NCI-H1930 (cell line): ENCODE measurements at regions not wholly inside any gene's neighbourhood (a gene's known extent, or its start where the extent isn't known, plus 50 kb on each side); places are given as distances from the start of the nearest gene placed in this dataset.
A peak's percentile ranks its signal among the peaks of the same experiment; 100 is the strongest.

Source experiments
- DNase-seq, 2 experiments: peaks; one replicate each; lab custom pipeline; 2025; lab: John Stamatoyannopoulos, UW

DNA sequence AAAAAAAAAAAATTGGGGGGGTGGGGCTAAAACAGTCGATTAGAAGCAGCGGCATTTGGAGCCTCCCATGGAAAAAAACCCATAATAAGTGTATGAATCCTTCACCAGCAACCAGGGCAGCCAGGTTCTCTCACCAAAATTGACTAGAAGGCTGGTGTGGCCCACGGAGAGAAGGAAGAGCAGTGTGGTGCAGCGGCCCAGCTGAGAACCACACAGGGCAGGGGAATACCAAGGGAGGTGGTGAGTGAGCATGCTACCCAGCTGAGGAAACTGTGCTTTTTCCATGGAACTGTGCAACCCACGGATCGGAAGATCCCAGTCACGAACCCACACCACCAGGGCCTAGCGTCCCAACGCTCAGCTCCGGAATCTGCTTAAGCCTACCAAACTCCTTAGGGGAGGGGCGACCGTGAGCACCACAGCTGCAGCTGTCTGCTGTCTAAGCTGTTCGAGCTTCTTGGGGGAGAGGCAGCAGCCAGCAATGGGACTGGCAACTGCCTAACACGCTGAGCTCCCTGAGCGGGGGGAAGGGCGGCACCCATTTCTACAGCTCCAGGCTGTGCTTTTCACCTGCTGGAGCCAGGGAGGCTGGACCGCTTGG is 1037.2 kb upstream of the ACVR2A start:
- DNase-seq = no peak

- no peak for DNase-seq
These were observed 1038.3 kb upstream of the ACVR2A start for GRCh38 chr2:146806364-146807005.

DNA sequence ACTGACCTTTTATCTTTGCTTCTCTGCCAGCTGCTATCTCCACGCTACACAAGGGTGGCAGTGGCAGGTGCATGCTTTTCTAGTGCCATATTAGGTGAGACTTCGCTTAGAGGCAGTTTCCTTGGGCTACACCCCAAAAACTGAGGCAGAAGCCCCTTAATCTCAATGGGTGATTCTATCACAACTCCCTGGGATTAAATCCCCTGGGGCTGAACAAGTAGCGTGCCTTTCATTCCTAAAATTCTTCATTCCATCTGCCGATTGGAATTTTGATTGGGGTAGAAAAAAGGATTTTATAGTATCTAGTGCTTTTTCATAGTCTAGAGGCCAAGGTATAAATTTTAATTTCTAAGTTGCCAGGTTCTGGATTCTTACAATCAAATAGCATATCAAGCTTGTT is 1040.5 kb upstream of the ACVR2A start:
- DNase-seq = no peak

DNA sequence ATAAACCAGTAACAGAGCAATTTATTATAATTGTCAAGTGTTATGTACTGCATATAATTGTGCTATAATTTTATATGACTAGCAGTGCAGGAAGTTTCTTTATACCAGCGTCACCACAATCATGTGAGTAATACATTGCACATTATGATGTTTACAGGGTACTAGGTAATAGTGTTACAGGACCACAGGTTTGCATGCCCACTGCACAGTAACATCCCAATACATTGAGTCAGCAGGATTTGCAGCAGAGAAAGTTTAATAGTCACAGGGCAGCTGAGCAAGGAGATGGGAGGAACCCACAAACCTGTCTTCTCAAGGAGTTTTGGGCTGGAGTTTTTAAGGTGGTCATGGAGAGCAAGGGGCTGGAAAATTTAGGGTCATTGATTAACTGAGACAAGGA is 1042.9 kb upstream of the ACVR2A start:
- no peak for DNase-seq

DNA sequence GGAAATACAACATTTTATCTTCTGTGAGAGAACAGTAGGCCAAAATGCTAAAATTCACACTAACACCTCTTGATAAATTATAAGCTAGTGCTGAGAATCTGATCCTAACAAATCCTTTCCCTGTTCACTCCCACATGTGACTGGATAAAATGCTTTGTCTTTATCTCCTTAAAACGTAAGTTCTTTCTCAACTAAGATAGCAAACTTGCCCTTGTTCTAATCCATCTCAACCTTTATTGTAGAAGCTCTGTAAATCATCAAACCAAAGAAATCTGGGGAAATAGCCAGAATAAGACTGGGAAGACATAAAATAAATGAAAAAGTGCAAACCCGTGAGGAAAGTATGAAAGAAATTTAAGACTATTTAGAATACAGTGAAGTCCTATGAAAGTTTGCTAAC is 1058.4 kb upstream of the ACVR2A start:
- DNase-seq = no peak

DNA sequence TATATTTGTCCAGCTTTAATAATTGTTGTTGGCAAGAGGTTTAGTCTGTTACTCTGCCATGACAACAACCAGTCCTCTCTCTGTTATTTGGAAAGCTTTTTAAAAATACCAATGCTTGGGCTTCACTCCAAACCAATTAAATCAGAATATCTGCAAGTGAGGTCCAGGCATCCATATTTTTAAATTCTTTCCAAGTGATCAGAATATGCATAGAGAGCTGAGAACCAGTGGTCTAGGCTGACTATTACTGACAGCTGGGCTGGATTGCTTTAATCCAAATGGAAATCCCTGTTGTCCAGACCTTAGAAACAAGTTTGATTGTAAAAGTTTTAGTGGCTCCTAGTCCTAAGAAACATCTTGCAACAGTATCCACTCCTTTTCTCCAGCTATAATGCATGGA is 1059.7 kb upstream of the ACVR2A start:
- no peak for DNase-seq

- DNase-seq = no peak
These were observed 1060.2 kb upstream of the ACVR2A start for GRCh38 chr2:146784602-146785001.

- DNase-seq = no peak
These were observed 1067.6 kb upstream of the ACVR2A start for GRCh38 chr2:146777181-146777580.

GRCh38 chr2:146776596-146776995 is 1068.2 kb upstream of the ACVR2A start:
- DNase-seq = no peak

DNA sequence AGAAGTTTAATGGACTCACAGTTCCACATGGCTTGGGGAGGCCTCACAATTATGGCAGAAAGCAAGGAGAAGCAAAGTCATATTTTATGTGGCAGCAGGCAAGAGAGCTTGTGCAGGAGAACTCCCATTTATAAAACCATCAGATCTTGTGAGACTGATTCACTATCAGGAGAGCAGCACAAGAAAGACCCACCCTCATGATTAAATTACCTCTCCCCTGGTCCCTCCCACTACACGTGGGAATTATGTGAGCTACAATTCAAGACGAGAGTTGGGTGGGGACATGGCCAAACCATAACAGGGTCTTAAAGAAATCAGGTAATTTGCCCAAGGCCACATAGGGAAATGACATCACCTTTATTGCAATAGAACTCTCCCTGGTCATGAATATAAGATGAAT is 1073.3 kb upstream of the ACVR2A start:
- DNase-seq = no peak

DNA sequence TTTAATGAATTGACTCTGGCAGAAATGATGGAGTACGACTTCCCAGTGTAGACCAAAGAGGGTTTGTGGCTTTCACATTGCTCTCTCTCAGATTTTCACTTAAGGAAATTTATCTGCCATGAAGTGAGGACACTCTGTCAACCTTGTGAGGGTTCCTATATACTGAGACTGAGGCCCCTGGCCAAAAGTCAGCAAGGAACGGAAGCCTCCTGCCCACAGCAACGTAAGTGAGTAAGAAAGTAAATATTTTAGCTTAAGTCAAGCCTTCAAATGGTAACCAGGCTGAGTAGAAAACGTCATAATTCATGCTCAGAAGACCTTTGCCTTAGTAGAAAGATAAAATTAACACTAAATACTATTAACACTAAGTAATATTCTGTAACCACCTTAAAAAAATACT is 1080.5 kb upstream of the ACVR2A start:
- no peak for DNase-seq

DNA sequence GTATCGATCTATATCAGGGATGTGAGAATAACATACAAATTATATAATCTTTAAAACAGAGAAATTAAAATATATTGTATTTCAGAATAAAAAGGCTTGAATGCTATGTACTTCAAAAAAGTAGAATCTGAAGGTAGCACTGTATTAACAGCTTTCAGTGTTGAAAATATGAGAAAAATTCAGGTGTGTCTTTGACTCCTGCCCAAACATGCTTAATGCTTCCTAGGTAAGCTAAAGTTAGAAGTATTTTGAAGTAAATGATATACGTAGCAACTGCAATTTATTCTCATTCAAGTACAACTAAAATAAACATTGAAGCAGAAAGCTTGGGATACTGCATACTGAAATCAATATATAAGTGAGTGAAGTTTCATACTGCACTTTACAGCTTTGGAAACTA is 1082.0 kb upstream of the ACVR2A start:
- no peak for DNase-seq

GRCh38 chr2:146754606-146755005 is 1090.2 kb upstream of the ACVR2A start:
- no peak for DNase-seq

- DNase-seq = no peak
These were observed 1096.8 kb upstream of the ACVR2A start for GRCh38 chr2:146748046-146748445.

- DNase-seq = no peak
These were observed 1103.6 kb upstream of the ACVR2A start for GRCh38 chr2:146741260-146741659.

- DNase-seq = no peak
These were observed 1110.0 kb upstream of the ACVR2A start for GRCh38 chr2:146734821-146735190.

GRCh38 chr2:146734042-146734820 is 1110.6 kb upstream of the ACVR2A start:
- peak in 1 of 2 experiments; percentile 8 for DNase-seq

- no peak for DNase-seq
These were observed 1113.9 kb upstream of the ACVR2A start for GRCh38 chr2:146730882-146731281.

DNA sequence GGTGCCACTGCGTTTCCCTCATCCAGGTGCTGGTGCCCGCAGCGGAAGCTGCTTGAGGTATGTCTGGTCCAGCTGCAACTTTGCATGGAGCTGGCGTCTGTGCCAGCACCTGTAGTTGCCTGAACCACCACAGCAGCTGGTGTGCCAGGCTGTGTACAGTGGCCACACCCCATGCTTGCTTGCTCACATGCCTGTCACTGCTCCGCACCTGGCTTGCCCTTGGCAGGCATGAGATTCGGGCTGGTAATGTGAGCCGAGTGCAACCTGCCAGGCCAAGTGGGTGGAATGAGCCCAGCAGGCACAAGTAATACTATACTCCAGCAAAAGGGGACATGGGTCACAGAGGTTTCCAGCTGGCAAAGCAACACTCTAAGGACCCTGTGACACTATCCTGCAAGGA is 1123.3 kb upstream of the ACVR2A start:
- no peak for DNase-seq

- no peak for DNase-seq
These were observed 1124.7 kb upstream of the ACVR2A start for GRCh38 chr2:146720170-146720569.

- no peak for DNase-seq
These were observed 1128.2 kb upstream of the ACVR2A start for GRCh38 chr2:146716591-146716990.

- no peak for DNase-seq
These were observed 1135.8 kb upstream of the ACVR2A start for GRCh38 chr2:146709004-146709403.

GRCh38 chr2:146701183-146701582 is 1143.6 kb upstream of the ACVR2A start:
- DNase-seq = no peak
